WTC11 (cell line): ENCODE measurements at regions not wholly inside any gene's neighbourhood (a gene's known extent, or its start where the extent isn't known, plus 50 kb on each side); places are given as distances from the start of the nearest gene placed in this dataset.

Source experiments
- NR1H2 ChIP-seq: sonication (generic); formaldehyde crosslinking; IDR thresholded peaks from 2 replicates; pipeline ENCODE4 v1.9.0; 2021; ENCODE audit warnings: mild to moderate bottlenecking, moderate library complexity, missing genetic modification reagents
- TCF7 ChIP-seq: sonication (generic); formaldehyde crosslinking; IDR thresholded peaks from 2 replicates; pipeline ENCODE4 v1.8.0; 2022; ENCODE audit warnings: mild to moderate bottlenecking, low read depth, missing genetic modification reagents, moderate library complexity
- TF ChIP-seq, protein P1 (sequence below): sonication (generic); formaldehyde crosslinking; IDR thresholded peaks from 2 replicates; pipeline ENCODE4 v1.8.0; 2022; ENCODE audit warnings: mild to moderate bottlenecking, missing genetic modification reagents
- TF ChIP-seq, protein P2 (sequence below): fragments of 200-600 bp; IDR thresholded peaks from 2 replicates; pipeline ENCODE4 v1.8.0; 2022; ENCODE audit warnings: antibody characterized with exemption
- TF ChIP-seq, protein P3 (sequence below): sonication (generic); formaldehyde crosslinking; IDR thresholded peaks from 2 replicates; pipeline ENCODE4 v1.8.1; 2023; ENCODE audit warnings: mild to moderate bottlenecking, missing genetic modification reagents
- TF ChIP-seq, protein P4 (sequence below): sonication (generic); formaldehyde crosslinking; IDR thresholded peaks from 2 replicates; pipeline ENCODE4 v1.8.1; 2022; ENCODE audit warnings: low read depth, missing genetic modification reagents, borderline replicate concordance

DNA sequence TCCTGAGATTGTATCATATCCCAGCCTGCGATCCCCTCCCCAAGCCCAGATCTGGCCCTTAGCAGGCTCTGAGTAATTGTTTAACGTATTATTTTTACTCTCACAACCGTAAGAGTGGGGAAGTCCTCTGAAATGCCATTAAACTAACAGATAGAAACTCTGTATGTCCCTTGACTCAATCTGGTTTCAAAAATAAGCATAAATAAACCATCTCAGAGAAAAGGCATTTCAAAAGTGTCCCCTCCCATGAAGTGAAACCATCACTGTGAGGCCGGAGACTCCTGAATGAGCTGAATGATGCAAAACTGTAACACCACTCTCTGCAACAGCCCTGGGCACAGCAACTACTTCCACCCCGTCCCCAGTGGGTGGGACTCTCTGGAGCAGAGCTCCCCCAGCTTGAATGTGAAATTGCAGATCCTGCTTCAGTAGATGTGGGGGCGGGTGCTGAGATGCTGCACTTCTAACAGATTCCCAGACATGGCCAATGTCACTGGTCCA lies 104.1 kb downstream of the SYF2 start:
- TF ChIP-seq, protein P1, sequence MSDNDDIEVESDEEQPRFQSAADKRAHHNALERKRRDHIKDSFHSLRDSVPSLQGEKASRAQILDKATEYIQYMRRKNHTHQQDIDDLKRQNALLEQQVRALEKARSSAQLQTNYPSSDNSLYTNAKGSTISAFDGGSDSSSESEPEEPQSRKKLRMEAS (CRISPR knock-in tag): no peak
- no peak for TF ChIP-seq NR1H2 (CRISPR knock-in tag)
- TF ChIP-seq, protein P2, sequence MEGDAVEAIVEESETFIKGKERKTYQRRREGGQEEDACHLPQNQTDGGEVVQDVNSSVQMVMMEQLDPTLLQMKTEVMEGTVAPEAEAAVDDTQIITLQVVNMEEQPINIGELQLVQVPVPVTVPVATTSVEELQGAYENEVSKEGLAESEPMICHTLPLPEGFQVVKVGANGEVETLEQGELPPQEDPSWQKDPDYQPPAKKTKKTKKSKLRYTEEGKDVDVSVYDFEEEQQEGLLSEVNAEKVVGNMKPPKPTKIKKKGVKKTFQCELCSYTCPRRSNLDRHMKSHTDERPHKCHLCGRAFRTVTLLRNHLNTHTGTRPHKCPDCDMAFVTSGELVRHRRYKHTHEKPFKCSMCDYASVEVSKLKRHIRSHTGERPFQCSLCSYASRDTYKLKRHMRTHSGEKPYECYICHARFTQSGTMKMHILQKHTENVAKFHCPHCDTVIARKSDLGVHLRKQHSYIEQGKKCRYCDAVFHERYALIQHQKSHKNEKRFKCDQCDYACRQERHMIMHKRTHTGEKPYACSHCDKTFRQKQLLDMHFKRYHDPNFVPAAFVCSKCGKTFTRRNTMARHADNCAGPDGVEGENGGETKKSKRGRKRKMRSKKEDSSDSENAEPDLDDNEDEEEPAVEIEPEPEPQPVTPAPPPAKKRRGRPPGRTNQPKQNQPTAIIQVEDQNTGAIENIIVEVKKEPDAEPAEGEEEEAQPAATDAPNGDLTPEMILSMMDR: no peak
- TF ChIP-seq, protein P3, sequence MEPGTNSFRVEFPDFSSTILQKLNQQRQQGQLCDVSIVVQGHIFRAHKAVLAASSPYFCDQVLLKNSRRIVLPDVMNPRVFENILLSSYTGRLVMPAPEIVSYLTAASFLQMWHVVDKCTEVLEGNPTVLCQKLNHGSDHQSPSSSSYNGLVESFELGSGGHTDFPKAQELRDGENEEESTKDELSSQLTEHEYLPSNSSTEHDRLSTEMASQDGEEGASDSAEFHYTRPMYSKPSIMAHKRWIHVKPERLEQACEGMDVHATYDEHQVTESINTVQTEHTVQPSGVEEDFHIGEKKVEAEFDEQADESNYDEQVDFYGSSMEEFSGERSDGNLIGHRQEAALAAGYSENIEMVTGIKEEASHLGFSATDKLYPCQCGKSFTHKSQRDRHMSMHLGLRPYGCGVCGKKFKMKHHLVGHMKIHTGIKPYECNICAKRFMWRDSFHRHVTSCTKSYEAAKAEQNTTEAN (CRISPR knock-in tag): no peak
- no peak for TF ChIP-seq TCF7
- TF ChIP-seq, protein P4, sequence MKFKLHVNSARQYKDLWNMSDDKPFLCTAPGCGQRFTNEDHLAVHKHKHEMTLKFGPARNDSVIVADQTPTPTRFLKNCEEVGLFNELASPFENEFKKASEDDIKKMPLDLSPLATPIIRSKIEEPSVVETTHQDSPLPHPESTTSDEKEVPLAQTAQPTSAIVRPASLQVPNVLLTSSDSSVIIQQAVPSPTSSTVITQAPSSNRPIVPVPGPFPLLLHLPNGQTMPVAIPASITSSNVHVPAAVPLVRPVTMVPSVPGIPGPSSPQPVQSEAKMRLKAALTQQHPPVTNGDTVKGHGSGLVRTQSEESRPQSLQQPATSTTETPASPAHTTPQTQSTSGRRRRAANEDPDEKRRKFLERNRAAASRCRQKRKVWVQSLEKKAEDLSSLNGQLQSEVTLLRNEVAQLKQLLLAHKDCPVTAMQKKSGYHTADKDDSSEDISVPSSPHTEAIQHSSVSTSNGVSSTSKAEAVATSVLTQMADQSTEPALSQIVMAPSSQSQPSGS (CRISPR knock-in tag): no peak
